IPS-18a (cell line): ENCODE measurements at regions not wholly inside any gene's neighbourhood (a gene's known extent, or its start where the extent isn't known, plus 50 kb on each side); places are given as distances from the start of the nearest gene placed in this dataset.
"Not testable (repeated sequence)": the region's sequence is repeated elsewhere in the genome, so short reads cannot be mapped to it uniquely, and the experiment has no call there.

Source experiments
- H3K27ac ChIP-seq: one replicate; pipeline ENCODE4 v1.5.1; 2013; ENCODE audit warnings: low read length
- H3K27me3 ChIP-seq: one replicate; pipeline ENCODE4 v1.6.1; 2013; ENCODE audit warnings: mild to moderate bottlenecking, low read length; ENCODE audit not compliant: control insufficient read depth, insufficient read depth
- H3K36me3 ChIP-seq: one replicate; pipeline ENCODE4 v1.6.1; 2013; ENCODE audit warnings: low read depth, low read length; ENCODE audit not compliant: control insufficient read depth
- H3K4me1 ChIP-seq: one replicate; pipeline ENCODE4 v1.6.1; 2013; ENCODE audit warnings: low read depth, low read length; ENCODE audit not compliant: control insufficient read depth
- H3K4me3 ChIP-seq: one replicate; pipeline ENCODE4 v1.5.1; 2013; ENCODE audit warnings: low read length
- H3K9ac ChIP-seq: one replicate; pipeline ENCODE4 v1.6.1; 2013; ENCODE audit warnings: mild to moderate bottlenecking, low read length, moderate library complexity
- H3K9me3 ChIP-seq: one replicate; pipeline ENCODE4 v1.6.1; 2013; ENCODE audit warnings: low read depth, low read length; ENCODE audit not compliant: control insufficient read depth

DNA sequence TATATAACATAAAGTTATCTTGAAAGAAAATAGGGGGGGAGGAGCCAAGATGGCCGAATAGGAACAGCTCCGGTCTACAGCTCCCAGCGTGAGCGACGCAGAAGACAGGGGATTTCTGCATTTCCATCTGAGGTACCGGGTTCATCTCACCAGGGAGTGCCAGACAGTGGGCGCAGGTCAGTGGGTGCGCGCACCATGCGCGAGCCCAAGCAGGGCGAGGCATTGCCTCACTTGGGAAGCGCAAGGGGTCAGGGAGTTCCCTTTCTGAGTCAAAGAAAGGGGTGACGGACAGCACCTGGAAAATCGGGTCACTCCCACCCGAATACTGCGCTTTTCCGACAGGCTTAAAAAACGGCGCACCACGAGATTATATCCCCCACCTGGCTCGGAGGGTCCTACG is 1704.4 kb upstream of the SPRY2 start:
- not testable (repeated sequence) for H3K27ac ChIP-seq, H3K9ac ChIP-seq, H3K27me3 ChIP-seq, H3K36me3 ChIP-seq, H3K9me3 ChIP-seq, H3K4me1 ChIP-seq, H3K4me3 ChIP-seq

DNA sequence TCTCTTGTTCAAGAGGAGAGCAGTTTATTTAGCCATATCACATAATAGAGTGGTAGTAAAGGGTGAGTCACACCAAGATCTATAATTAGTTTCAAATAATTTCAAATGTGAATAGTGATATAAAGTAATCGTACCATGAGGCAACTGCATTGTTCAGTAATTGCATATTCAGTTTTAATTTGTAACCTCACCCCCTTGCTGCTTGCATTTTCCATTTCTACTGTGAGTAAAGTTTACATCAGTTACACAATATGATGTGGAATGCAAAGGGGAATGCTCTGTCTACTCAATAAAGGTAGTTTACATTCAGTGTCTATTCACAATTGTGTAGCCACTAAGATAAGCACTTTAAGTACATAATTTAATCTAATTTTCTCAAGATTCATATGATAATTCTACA is 1695.7 kb upstream of the SPRY2 start:
- no peaks in the 10 kb centered on the region for H3K27me3 ChIP-seq
- H3K4me3 ChIP-seq = no peak overlapping the region
- H3K27ac ChIP-seq = no peak overlapping the region
- H3K4me1 ChIP-seq = no peaks in the 10 kb centered on the region
- H3K9ac ChIP-seq = no peak overlapping the region
- no peaks in the 10 kb centered on the region for H3K9me3 ChIP-seq
- H3K36me3 ChIP-seq = no peaks in the 10 kb centered on the region

DNA sequence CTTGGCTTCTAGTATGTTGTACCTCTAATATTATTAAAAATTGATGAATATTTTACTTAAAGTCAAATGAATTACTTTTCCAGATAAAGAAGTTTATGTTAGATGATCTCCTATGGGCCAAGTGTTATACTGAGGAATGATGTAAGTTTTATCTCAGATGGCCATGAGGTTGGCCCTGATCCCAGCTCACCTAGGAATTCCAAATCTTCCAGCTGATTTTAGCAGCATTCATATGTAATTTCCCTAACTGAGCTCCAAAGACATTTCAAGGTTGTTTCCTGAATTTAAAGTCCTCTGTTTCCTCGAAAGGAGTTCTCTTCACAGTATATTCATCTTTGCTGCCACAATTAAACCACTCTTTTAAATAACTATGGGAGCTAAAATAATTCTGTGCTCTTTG is 1670.4 kb upstream of the SPRY2 start:
- no peaks in the 10 kb centered on the region for H3K36me3 ChIP-seq
- no peak overlapping the region for H3K9ac ChIP-seq
- H3K9me3 ChIP-seq = no peaks in the 10 kb centered on the region
- H3K4me1 ChIP-seq = peaks cover 19% of the 10 kb centered on the region
- H3K27ac ChIP-seq = no peak overlapping the region
- H3K4me3 ChIP-seq = peak overlapping the region; percentile 19
- H3K27me3 ChIP-seq = no peaks in the 10 kb centered on the region

DNA sequence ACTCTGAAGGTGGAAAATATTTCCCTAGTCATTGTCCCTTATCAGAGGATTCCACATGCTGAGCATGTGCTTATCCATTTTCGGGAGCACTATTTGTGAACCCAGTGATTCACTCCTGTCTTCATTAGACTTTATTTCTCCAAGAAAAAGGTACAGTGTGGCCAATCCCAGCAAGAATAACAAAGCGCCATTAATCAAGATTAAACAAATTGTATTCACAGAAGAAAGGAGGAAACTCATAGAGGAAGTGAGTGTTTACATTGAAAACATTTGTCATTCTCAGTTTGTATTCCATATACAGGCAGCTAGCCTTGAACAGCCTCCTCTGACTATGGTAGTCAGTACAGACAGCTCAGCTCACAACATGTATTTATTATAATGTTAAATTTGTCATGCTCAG is 1669.9 kb upstream of the SPRY2 start:
- Histone ChIP-seq H3K4me3 (no peak overlapping the region), H3K9ac (no peak overlapping the region), H3K9me3 (no peaks in the 10 kb centered on the region), H3K27ac (no peak overlapping the region), H3K36me3 (no peaks in the 10 kb centered on the region), H3K4me1 (peaks cover 19% of the 10 kb centered on the region), H3K27me3 (no peaks in the 10 kb centered on the region)

DNA sequence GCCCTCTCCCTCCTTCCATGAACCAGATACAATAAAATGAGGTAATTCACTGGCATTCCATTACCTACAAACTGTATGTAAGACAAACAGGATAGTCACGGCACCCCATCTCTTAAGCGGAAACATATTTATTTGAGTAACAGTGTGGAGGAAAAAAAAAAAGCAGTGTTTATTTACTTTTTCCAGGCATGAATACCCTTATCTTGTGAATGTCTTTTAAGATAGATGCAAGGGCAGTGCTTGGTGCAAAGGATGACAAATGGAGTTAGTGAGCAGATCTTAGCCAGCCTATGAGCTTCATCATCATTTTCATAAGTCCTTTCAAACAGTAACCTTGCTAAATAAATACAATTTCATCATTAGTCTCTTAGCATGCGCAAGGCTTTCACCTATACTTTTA is 1661.8 kb upstream of the SPRY2 start:
- no peaks in the 10 kb centered on the region for H3K36me3 ChIP-seq
- H3K4me3 ChIP-seq = no peak overlapping the region
- H3K27ac ChIP-seq = no peak overlapping the region
- no peaks in the 10 kb centered on the region for H3K4me1 ChIP-seq
- H3K9ac ChIP-seq = no peak overlapping the region
- no peaks in the 10 kb centered on the region for H3K27me3 ChIP-seq
- no peaks in the 10 kb centered on the region for H3K9me3 ChIP-seq

DNA sequence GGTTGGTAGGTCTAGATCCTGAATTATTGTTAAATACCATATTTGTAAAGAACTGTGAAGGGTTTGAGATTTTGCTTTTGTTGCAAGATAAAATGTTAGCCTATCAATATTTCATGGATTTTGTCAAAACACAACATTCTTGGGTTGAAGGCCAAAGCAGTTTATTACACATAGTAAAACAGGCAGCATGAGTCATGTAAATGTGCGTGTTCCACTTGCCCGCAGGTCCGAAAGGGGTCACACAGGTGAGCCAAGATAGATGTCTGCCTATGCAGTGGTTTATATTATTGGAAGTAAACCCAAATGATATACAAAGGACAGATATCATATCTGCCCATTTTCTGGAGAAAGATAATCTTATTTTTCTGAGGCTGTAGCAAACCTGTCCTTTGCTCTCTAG is 1654.4 kb upstream of the SPRY2 start:
- Histone ChIP-seq H3K36me3 (no peaks in the 10 kb centered on the region), H3K27ac (no peak overlapping the region), H3K27me3 (no peaks in the 10 kb centered on the region), H3K4me1 (peaks cover 17% of the 10 kb centered on the region), H3K9me3 (no peaks in the 10 kb centered on the region), H3K4me3 (no peak overlapping the region), H3K9ac (no peak overlapping the region)

DNA sequence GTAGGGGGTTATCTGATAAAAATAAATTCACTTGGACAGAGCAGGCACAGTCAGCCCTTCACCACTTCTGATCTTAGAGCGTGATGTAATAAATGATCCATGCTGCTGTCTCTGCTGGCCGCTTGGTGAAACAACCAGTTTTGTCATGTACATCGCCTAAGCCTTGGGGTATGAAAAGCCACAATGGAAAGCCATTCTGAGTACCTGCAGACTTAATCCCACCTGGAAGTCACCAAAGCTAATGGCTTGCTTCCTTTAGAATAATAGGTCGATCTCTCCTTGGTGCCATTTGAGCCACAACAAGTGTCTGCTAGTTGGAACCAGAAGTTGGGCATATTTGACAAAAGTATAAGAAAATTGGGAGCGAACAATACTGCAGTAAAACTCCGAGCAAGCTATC is 1649.7 kb upstream of the SPRY2 start:
- Histone ChIP-seq H3K27ac (no peak overlapping the region), H3K9me3 (no peaks in the 10 kb centered on the region), H3K4me1 (peaks cover 55% of the 10 kb centered on the region), H3K27me3 (peaks cover 22% of the 10 kb centered on the region), H3K9ac (no peak overlapping the region), H3K36me3 (no peaks in the 10 kb centered on the region), H3K4me3 (no peak overlapping the region)

DNA sequence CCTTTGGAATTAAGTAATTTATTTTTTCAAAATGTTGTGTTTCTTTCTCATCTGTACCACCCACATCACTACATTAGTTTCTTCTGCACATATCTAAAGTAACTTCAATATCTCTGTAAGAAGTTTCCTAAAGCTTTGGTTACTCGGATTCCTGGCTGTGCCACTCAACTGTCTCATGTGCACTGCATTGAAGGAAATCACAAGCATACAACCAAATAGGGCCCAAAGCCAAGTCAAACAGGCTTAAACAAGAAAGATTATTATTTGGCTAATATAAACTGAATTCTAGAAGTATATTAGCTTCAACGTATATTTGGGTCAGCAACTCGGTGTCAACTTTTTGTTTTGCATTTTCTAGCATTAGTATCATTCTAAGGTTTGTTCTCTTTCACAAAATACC is 1647.6 kb upstream of the SPRY2 start:
- Histone ChIP-seq H3K9me3 (no peaks in the 10 kb centered on the region), H3K27ac (no peak overlapping the region), H3K4me1 (peaks cover 49% of the 10 kb centered on the region), H3K27me3 (peaks cover 22% of the 10 kb centered on the region), H3K4me3 (no peak overlapping the region), H3K9ac (no peak overlapping the region), H3K36me3 (no peaks in the 10 kb centered on the region)

DNA sequence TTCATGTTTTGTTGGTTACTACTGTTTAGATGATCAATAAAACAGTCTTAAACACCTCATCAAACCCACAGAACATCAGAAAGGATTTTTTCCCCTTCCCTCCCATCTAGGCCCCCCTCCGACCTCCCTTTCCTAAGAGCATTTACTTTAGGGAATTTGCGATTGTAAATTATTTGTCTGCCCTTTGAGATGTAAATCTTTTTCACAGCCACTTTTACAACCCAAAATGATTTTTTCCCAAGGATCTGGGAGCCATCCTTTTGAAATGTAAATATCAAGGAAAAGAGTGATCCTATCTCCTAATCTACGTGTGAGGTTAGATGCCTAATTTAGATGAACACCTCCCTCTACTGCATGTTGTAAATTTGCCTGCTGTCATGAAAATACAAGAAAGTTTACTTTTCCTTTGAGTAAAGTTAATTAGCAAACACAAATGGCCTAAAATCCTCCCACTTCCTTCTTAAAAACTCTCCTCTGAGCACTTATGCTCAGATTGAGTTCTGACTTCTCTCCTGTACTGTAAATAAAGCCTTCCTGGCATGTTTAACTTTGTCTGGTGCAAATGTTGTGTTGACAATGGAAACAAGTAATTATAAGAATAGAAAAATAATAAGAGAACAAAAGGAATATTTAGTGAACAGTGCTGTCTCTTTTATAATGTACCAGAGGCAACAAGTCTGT is 1646.9 kb upstream of the SPRY2 start:
- Histone ChIP-seq H3K27me3 (peaks cover 22% of the 10 kb centered on the region), H3K4me1 (peaks cover 49% of the 10 kb centered on the region), H3K27ac (no peak overlapping the region), H3K9ac (no peak overlapping the region), H3K9me3 (no peaks in the 10 kb centered on the region), H3K4me3 (peak overlapping the region; percentile 1), H3K36me3 (no peaks in the 10 kb centered on the region)

DNA sequence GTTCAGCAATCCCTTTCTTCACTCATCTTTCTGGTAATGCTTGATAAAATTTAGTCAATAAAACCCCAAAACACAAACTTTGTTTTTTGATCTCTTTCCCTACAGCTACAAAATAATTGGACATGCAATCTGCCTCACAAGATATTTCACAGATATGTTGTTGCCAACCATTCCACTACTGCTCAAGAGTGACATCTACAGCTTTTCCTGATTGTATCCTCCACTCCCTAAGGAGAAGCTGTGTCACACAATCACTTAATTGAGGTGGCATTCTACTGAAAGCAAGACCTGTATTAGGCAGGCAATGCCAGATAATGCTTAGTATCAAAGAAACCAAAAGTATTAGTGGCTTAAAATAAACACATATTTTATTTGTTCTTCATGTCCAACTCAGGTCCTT is 1646.2 kb upstream of the SPRY2 start:
- Histone ChIP-seq H3K27me3 (peaks cover 22% of the 10 kb centered on the region), H3K4me3 (peak overlapping the region; percentile 1), H3K9me3 (no peaks in the 10 kb centered on the region), H3K9ac (peak overlapping the region; percentile 28), H3K36me3 (no peaks in the 10 kb centered on the region), H3K27ac (no peak overlapping the region), H3K4me1 (peaks cover 49% of the 10 kb centered on the region)

DNA sequence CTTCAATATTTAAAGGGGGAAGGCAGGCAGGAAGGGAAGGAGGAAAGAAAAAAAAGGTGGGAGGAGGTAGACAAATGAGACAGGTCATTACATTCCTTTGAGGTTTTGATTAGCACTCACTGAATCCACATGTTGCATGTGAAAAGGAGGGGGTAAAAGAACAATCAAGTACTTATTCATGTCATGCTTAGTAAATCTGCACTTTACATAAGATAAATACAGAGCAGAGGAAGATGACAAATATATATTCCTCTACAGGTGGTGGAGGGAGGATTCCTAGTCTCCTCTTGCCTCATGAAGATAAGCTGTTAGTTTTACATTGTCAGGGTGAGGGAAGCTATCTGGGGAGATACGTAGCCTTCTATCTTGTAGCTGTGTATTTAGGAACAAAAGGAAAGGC is 1645.4 kb upstream of the SPRY2 start:
- H3K9ac ChIP-seq = peak overlapping the region; percentile 28
- H3K36me3 ChIP-seq = no peaks in the 10 kb centered on the region
- H3K9me3 ChIP-seq = no peaks in the 10 kb centered on the region
- H3K4me1 ChIP-seq = peaks cover 47% of the 10 kb centered on the region
- no peak overlapping the region for H3K4me3 ChIP-seq
- no peak overlapping the region for H3K27ac ChIP-seq
- H3K27me3 ChIP-seq = peaks cover 22% of the 10 kb centered on the region

DNA sequence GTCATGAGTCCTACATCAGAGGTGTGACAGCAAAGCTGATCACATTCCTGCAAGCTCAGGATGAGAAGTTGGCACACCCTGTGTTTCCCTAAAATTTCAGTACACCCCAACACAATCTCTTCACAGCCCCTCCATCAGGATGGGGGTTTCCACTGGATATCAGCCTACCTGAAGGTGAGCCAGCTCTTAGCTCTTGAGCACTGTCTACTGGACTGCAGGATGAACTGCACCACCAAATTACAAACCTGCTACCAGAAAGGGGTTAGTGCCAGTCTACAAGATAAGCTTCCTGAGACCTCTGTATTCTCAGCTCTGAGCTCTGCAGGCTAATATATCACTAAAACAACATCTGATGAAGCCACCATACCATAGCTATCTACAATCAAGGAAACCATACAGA is 1616.2 kb upstream of the SPRY2 start:
- H3K27ac ChIP-seq = no peak overlapping the region
- H3K4me1 ChIP-seq = no peaks in the 10 kb centered on the region
- H3K4me3 ChIP-seq = no peak overlapping the region
- no peaks in the 10 kb centered on the region for H3K36me3 ChIP-seq
- H3K9ac ChIP-seq = no peak overlapping the region
- no peaks in the 10 kb centered on the region for H3K27me3 ChIP-seq
- no peaks in the 10 kb centered on the region for H3K9me3 ChIP-seq
